Left lung (tissue), 4 donors: ENCODE measurements at regions not wholly inside any gene's neighbourhood (a gene's known extent, or its start where the extent isn't known, plus 50 kb on each side); places are given as distances from the start of the nearest gene placed in this dataset.

Experiments used
- ATAC-seq: fragments of 200-7000 bp; cut with Tn5 transposase; one replicate; pipeline ENCODE4 v1.9.1; 2020; ENCODE audit warnings: moderate library complexity
- DNase-seq, 4 donors: peaks; one replicate each; pipeline ENCODE4 v3.0.0-alpha.2; 2013 to 2020
- H3K27ac ChIP-seq, 2 donors: fragments of 200-600 bp; sonication (generic) in 1 of 2; one replicate each; pipeline versions ENCODE4 v1.5.0 to v1.8.0; 2020 to 2021
- H3K27me3 ChIP-seq, 2 donors: fragments of 200-600 bp; sonication (generic) in 1 of 2; one replicate each; pipeline versions ENCODE4 v1.5.0 to v1.8.0; 2020 to 2021
- H3K36me3 ChIP-seq, 2 donors: fragments of 200-600 bp; sonication (generic) in 1 of 2; one replicate each; pipeline versions ENCODE4 v1.5.0 to v1.8.0; 2020 to 2021
- H3K4me1 ChIP-seq, 2 donors: fragments of 200-600 bp; one replicate each; pipeline ENCODE4 v1.8.0; 2021
- H3K4me3 ChIP-seq, 2 donors: fragments of 200-600 bp; sonication (generic) in 1 of 2; one replicate each; pipeline versions ENCODE4 v1.5.0 to v1.8.0; 2020 to 2021; ENCODE audit warnings: mild to moderate bottlenecking in 1 of 2
- H3K9me3 ChIP-seq, 2 donors: fragments of 200-600 bp; sonication (generic) in 1 of 2; one replicate each; pipeline versions ENCODE4 v1.5.0 to v1.8.0; 2020 to 2021
- intact Hi-C, 2 donors: fragments of 100-400 bp; cut with DNase I; formaldehyde crosslinking; loops; one replicate each; pipeline versions ENCODE4 v1.11.2 to v1.14.2; 2022
- TF ChIP-seq, protein P1 (sequence below), 2 donors: fragments of 200-600 bp; sonication (generic) in 1 of 2; IDR thresholded peaks; one replicate each; pipeline versions ENCODE4 v1.5.0 to v1.8.0; 2021; ENCODE audit warnings: antibody characterized with exemption in 2 of 2
- donor health status: DM: no; HTN: yes; CAD: no.
- donor health status: DM: no; HTN: no; CAD: no.

DNA sequence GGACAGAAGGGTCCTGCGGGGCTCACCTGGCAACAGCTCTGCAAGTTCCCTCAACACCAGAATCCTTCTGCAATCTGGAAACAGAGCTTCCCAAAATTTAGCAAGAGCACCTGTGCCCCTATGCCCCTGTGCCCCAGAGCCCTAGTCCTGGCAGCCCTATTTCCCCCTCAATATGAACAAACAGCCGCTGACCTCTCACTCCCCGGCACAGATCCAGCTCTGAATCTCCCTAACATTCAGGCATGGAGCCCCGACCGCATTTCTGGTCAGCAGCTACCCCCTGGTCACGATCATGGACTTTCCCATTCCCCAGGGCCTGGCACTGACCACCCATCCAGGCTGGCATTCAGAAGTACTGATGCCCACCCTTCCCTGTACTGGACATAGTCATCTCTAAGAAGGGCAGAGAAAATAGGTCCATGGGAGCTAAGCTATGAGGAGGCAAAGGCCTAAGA is 110.8 kb upstream of the SMURF2 start:
- Histone ChIP-seq H3K4me3 (peak overlapping the region in 1 of 2 donors; percentile 26), H3K4me1 (peaks cover 9 to 52% of the 10 kb centered on the region in 2 donors), H3K27me3 (peaks cover 0 to under 1% of the 10 kb centered on the region in 2 donors), H3K36me3 (peaks cover 0 to 26% of the 10 kb centered on the region in 2 donors), H3K27ac (no peak overlapping the region), H3K9me3 (no peaks in the 10 kb centered on the region)
- no peak for DNase-seq
- intact Hi-C loops = no loop called here
- no peak for ATAC-seq
- TF ChIP-seq, protein P1, sequence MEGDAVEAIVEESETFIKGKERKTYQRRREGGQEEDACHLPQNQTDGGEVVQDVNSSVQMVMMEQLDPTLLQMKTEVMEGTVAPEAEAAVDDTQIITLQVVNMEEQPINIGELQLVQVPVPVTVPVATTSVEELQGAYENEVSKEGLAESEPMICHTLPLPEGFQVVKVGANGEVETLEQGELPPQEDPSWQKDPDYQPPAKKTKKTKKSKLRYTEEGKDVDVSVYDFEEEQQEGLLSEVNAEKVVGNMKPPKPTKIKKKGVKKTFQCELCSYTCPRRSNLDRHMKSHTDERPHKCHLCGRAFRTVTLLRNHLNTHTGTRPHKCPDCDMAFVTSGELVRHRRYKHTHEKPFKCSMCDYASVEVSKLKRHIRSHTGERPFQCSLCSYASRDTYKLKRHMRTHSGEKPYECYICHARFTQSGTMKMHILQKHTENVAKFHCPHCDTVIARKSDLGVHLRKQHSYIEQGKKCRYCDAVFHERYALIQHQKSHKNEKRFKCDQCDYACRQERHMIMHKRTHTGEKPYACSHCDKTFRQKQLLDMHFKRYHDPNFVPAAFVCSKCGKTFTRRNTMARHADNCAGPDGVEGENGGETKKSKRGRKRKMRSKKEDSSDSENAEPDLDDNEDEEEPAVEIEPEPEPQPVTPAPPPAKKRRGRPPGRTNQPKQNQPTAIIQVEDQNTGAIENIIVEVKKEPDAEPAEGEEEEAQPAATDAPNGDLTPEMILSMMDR (IDR thresholded peaks at IDR 0.05) = no peak

DNA sequence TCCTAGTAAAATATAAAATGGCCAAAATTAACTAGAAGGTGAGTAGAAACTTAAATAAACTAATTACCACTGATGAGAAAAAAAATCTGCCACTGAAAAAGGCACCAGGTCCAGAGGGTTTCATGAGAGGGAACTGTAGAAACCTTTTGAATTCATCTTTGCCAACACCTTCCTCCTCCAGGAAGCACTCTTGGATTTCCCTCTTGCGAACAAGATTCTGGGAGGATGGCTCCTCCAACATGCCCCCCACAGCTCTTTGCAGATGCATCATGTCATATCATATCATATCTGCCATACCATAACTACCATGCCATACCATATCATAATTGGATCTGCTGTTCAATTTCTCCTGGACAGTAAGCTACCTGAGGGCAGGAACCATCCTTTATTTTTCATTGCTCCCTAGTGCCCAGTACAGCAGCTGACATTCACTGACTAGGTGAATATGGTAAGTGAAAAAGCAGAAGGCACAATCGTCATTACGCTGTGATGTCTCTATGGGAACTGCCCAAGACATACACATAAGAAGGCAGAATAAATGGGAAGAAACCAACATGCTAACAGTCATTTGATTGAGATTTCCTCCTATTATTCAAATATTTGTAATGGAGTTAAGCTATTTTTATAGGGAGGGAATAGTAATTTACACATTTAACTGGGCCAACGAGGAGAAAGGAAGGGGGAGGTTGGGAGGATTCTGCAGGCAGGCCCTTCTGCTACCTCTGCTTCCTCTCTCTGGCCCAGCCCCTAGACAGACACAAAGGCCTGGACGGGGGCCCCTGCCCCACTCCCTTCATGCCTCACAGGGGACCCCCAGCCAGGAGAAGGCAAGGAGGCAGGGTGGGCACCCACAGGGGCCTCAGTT is 110.1 kb upstream of the SMURF2 start:
- no peak for DNase-seq
- H3K4me1 ChIP-seq = peaks cover 3 to 52% of the 10 kb centered on the region in 2 donors
- H3K27ac ChIP-seq = no peak overlapping the region
- no peaks in the 10 kb centered on the region for H3K27me3 ChIP-seq
- H3K36me3 ChIP-seq = peaks cover 0 to 24% of the 10 kb centered on the region in 2 donors
- TF ChIP-seq, protein P1 (IDR thresholded peaks at IDR 0.05) = no peak
- ATAC-seq = no peak
- intact Hi-C loops = no loop called here
- H3K9me3 ChIP-seq = no peaks in the 10 kb centered on the region
- peak overlapping the region in 1 of 2 donors; percentile 26 for H3K4me3 ChIP-seq

DNA sequence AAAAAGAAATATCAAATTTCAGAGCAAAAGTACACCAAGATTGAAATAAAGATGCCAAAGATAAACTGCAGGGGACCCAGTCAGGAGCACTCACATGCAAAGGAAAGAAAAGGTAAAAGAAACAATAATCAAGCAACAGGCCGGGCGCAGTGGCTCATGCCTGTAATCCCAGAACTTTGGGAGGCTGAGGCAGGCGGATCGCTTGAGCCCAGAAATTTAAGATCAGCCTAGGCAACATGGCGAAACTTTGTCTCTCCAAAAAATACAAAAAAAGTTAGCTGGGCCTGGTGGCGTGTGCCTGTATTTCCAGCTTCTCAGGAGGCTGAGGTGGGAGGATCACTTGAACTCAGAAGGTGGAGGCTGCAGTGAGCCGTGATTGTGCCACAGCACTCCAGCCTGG is 107.6 kb upstream of the SMURF2 start:
- Histone ChIP-seq H3K9me3 (no peaks in the 10 kb centered on the region), H3K36me3 (peaks cover 0 to 31% of the 10 kb centered on the region in 2 donors), H3K4me3 (no peak overlapping the region), H3K27me3 (no peaks in the 10 kb centered on the region), H3K4me1 (peaks cover 0 to 40% of the 10 kb centered on the region in 2 donors), H3K27ac (no peak overlapping the region)
- no peak for DNase-seq
- no peak for ATAC-seq
- intact Hi-C loops = no loop called here
- TF ChIP-seq, protein P1 (IDR thresholded peaks at IDR 0.05) = no peak

DNA sequence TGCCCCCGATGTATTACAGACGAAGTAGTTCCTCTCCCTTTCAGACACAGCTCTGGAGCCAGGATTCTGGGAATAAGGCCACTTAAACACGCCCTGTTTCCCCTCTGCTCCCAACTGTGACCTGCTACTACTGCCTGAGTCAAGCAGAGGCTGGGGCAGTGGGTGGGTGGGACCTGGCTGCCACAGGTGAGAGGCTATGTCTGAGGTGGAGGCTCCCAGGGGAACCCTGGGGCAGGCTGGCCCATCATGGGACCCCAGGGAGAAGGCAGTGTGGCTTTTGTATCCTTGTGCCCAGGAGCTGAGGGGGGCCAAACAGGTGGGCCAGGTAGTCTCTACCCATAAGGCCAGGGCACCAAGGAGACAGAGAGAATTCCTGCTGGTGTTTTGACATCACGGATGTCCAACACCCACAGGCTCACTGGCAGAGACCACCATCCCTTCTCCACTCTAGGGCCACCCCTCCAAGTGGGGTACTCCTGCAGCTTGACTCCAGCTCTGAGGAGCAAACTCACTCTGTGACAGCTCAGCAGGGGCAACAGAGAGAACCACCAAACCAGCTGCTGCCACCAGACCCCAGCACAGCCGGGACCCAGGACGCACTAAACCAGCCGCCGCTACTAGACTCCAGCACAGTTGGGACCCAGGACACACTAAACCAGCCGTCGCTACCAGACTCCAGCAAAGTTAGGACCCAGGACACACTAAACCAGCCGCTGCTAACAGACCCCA is 105.3 kb upstream of the SMURF2 start:
- H3K4me1 ChIP-seq = peaks cover 0 to 17% of the 10 kb centered on the region in 2 donors
- DNase-seq (no peak), ATAC-seq (peak; percentile 69)
- no peak overlapping the region for H3K4me3 ChIP-seq
- H3K27ac ChIP-seq = no peak overlapping the region
- H3K9me3 ChIP-seq = no peaks in the 10 kb centered on the region
- intact Hi-C loops = no loop called here
- TF ChIP-seq, protein P1 (IDR thresholded peaks at IDR 0.05) = no peak
- no peaks in the 10 kb centered on the region for H3K27me3 ChIP-seq
- H3K36me3 ChIP-seq = peaks cover 0 to 42% of the 10 kb centered on the region in 2 donors
